Ishikawa (cell line): ENCODE measurements at regions not wholly inside any gene's neighbourhood (a gene's known extent, or its start where the extent isn't known, plus 50 kb on each side); places are given as distances from the start of the nearest gene placed in this dataset.

Experiments
- CEBPB ChIP-seq: IDR thresholded peaks from 2 replicates; pipeline ENCODE4 v1.6.1; 2012
- CREB1 ChIP-seq: IDR thresholded peaks from 2 replicates; pipeline ENCODE4 v1.6.1; 2012; ENCODE audit warnings: low read depth
- EGR1 ChIP-seq: IDR thresholded peaks from 2 replicates; pipeline ENCODE4 v1.6.1; 2012
- EP300 ChIP-seq: IDR thresholded peaks from 2 replicates; pipeline ENCODE4 v1.6.1; 2012; ENCODE audit warnings: borderline replicate concordance
- FOXM1 ChIP-seq: IDR thresholded peaks from 2 replicates; pipeline ENCODE4 v1.6.1; 2012; ENCODE audit warnings: low read depth, borderline replicate concordance
- MAX ChIP-seq: IDR thresholded peaks from 2 replicates; pipeline ENCODE4 v1.6.1; 2012
- NFIC ChIP-seq: IDR thresholded peaks from 2 replicates; pipeline ENCODE4 v1.6.1; 2012
- RAD21 ChIP-seq: IDR thresholded peaks from 2 replicates; pipeline ENCODE4 v1.6.1; 2012; ENCODE audit warnings: low read depth
- REST ChIP-seq: IDR thresholded peaks from 2 replicates; pipeline ENCODE4 v1.6.1; 2012; ENCODE audit warnings: low read depth, mild to moderate bottlenecking
- TAF1 ChIP-seq: IDR thresholded peaks from 2 replicates; pipeline ENCODE4 v1.6.1; 2012; ENCODE audit warnings: low read depth, mild to moderate bottlenecking
- TCF12 ChIP-seq: IDR thresholded peaks from 2 replicates; pipeline ENCODE4 v1.6.1; 2012; ENCODE audit warnings: low read depth
- TEAD4 ChIP-seq: IDR thresholded peaks from 2 replicates; pipeline ENCODE4 v1.6.1; 2012
- USF1 ChIP-seq: IDR thresholded peaks from 2 replicates; pipeline ENCODE4 v1.6.1; 2012
- YY1 ChIP-seq: IDR thresholded peaks from 2 replicates; pipeline ENCODE4 v1.6.1; 2012; ENCODE audit warnings: low read depth
- ZBTB7A ChIP-seq: IDR thresholded peaks from 2 replicates; pipeline ENCODE4 v1.6.1; 2012; ENCODE audit warnings: low read depth

GRCh38 chr14:61112506-61112905 lies 131.5 kb downstream of the SLC38A6 start:
- TF ChIP-seq ZBTB7A (no peak), MAX (no peak), NFIC (no peak), CREB1 (no peak), REST (no peak), TCF12 (no peak), TAF1 (no peak), EGR1 (no peak), TEAD4 (no peak), USF1 (no peak), FOXM1 (no peak), RAD21 (no peak), CEBPB (no peak), YY1 (no peak), EP300 (no peak)

- no peak for TF ChIP-seq CREB1
- no peak for TF ChIP-seq EGR1
These were observed 130.7 kb downstream of the SLC38A6 start for GRCh38 chr14:61111731-61112130.

- TF ChIP-seq NFIC (no peak), EP300 (no peak), TAF1 (no peak), TEAD4 (no peak), CREB1 (no peak), REST (no peak), FOXM1 (no peak), YY1 (no peak), RAD21 (no peak), EGR1 (no peak), USF1 (no peak), MAX (no peak), CEBPB (no peak), ZBTB7A (no peak), TCF12 (no peak)
These were observed 130.2 kb downstream of the SLC38A6 start for GRCh38 chr14:61111209-61111665.

- TF ChIP-seq CEBPB, result no peak
- TF ChIP-seq TCF12, result no peak
- TF ChIP-seq YY1, result no peak
- TF ChIP-seq RAD21, result no peak
- no peak for TF ChIP-seq EP300
- no peak for TF ChIP-seq TAF1
- no peak for TF ChIP-seq MAX
- TF ChIP-seq ZBTB7A, result no peak
- no peak for TF ChIP-seq EGR1
These were observed 129.5 kb downstream of the SLC38A6 start for GRCh38 chr14:61110316-61111082.

GRCh38 chr14:61109288-61109687 lies 128.2 kb downstream of the SLC38A6 start:
- TF ChIP-seq EGR1, result no peak
- TF ChIP-seq FOXM1, result no peak
- no peak for TF ChIP-seq TCF12
- no peak for TF ChIP-seq EP300
- TF ChIP-seq NFIC, result no peak
- TF ChIP-seq ZBTB7A, result no peak
- no peak for TF ChIP-seq YY1
- TF ChIP-seq CREB1, result no peak
- no peak for TF ChIP-seq MAX
- TF ChIP-seq CEBPB, result no peak
- no peak for TF ChIP-seq REST
